DMS79 treated with DMSO at 0.1 percent for 48 hours (cell line): ENCODE measurements at regions not wholly inside any gene's neighbourhood (a gene's known extent, or its start where the extent isn't known, plus 50 kb on each side); places are given as distances from the start of the nearest gene placed in this dataset.
A peak's percentile ranks its signal among the peaks of the same experiment; 100 is the strongest.
"Not testable (repeated sequence)": the region's sequence is repeated elsewhere in the genome, so short reads cannot be mapped to it uniquely, and the experiment has no call there.

Source experiments
- DNase-seq: peaks from one replicate; lab custom pipeline; 2025; lab: John Stamatoyannopoulos, UW

GRCh38 chr4:149986917-149987316 is 91.3 kb upstream of the DCLK2 start:
- no peak for DNase-seq

- peak; percentile 14 for DNase-seq
Measured at GRCh38 chr4:149987330-149988086, 90.7 kb upstream of the DCLK2 start.

- no peak for DNase-seq
Measured at GRCh38 chr4:149988087-149988410, 90.2 kb upstream of the DCLK2 start.

GRCh38 chr4:149993030-149993429 is 85.2 kb upstream of the DCLK2 start:
- no peak for DNase-seq

- DNase-seq = no peak
Measured at GRCh38 chr4:149995134-149995756, 83.0 kb upstream of the DCLK2 start.

- DNase-seq = peak; percentile 65
Measured at GRCh38 chr4:149997881-149998421, 80.3 kb upstream of the DCLK2 start.

GRCh38 chr4:149999485-150000074 is 78.7 kb upstream of the DCLK2 start:
- no peak for DNase-seq

- no peak for DNase-seq
Measured at GRCh38 chr4:150001815-150002214, 76.4 kb upstream of the DCLK2 start.

- DNase-seq = no peak
Measured at GRCh38 chr4:150002561-150002960, 75.7 kb upstream of the DCLK2 start.

- DNase-seq = no peak
Measured at GRCh38 chr4:150004481-150004880, 73.8 kb upstream of the DCLK2 start.

- DNase-seq = no peak
Measured at GRCh38 chr4:150005537-150005936, 72.7 kb upstream of the DCLK2 start.

- no peak for DNase-seq
Measured at GRCh38 chr4:150006197-150006596, 72.0 kb upstream of the DCLK2 start.

GRCh38 chr4:150007512-150007911 is 70.7 kb upstream of the DCLK2 start:
- DNase-seq = no peak

GRCh38 chr4:150008546-150008945 is 69.7 kb upstream of the DCLK2 start:
- no peak for DNase-seq

GRCh38 chr4:150009533-150009932 is 68.7 kb upstream of the DCLK2 start:
- DNase-seq = no peak

- peak; percentile 19 for DNase-seq
Measured at GRCh38 chr4:150010525-150011126, 67.6 kb upstream of the DCLK2 start.

GRCh38 chr4:150012851-150013360 is 65.3 kb upstream of the DCLK2 start:
- no peak for DNase-seq

- not testable (repeated sequence) for DNase-seq
Measured at GRCh38 chr4:150015910-150016309, 62.3 kb upstream of the DCLK2 start.

GRCh38 chr4:150016621-150017020 is 61.6 kb upstream of the DCLK2 start:
- not testable (repeated sequence) for DNase-seq

- no peak for DNase-seq
Measured at GRCh38 chr4:150018257-150018656, 60.0 kb upstream of the DCLK2 start.

- no peak for DNase-seq
Measured at GRCh38 chr4:150021483-150021882, 56.8 kb upstream of the DCLK2 start.

GRCh38 chr4:150023489-150023888 is 54.8 kb upstream of the DCLK2 start:
- DNase-seq = no peak

- not testable (repeated sequence) for DNase-seq
Measured at GRCh38 chr4:150026987-150027386, 51.3 kb upstream of the DCLK2 start.
